AG10803 (cell line): ENCODE measurements at regions not wholly inside any gene's neighbourhood (a gene's known extent, or its start where the extent isn't known, plus 50 kb on each side); places are given as distances from the start of the nearest gene placed in this dataset.

ENCODE experiments used
- DNase-seq: peaks from one replicate; pipeline ENCODE4 v3.0.0; 2010; ENCODE audit warnings: low read depth
- H3K4me3 ChIP-seq: 2 replicates; pipeline ENCODE4 v1.5.1; 2011; ENCODE audit warnings: mild to moderate bottlenecking, low read length, control low read depth
- TF ChIP-seq, protein P1 (sequence below): conservative IDR thresholded peaks from 2 replicates; pipeline ENCODE4 v1.5.1; 2011; ENCODE audit warnings: mild to moderate bottlenecking, low read length, control low read depth, inconsistent platforms

DNA sequence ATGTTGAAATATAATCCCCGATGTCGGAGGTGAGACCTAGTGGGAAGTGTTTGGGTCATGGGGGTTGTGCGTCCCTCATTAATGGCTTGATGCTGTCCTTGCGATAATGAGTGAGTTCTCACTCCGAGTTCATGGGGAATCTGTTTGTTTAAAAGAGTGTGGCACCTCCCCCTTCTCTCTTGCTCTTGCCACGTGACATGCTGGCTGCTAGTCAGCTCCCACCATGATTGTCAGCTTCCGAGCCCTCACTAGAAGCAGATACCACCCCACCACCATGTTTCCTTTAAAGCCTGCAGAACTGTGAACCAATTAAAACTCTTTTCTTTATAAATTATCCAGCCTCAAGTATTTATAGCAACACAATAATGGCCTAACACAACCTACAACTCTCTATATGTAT lies 166.3 kb upstream of the MBNL1 start:
- no peak overlapping the region for H3K4me3 ChIP-seq
- no peak for DNase-seq
- TF ChIP-seq, protein P1, sequence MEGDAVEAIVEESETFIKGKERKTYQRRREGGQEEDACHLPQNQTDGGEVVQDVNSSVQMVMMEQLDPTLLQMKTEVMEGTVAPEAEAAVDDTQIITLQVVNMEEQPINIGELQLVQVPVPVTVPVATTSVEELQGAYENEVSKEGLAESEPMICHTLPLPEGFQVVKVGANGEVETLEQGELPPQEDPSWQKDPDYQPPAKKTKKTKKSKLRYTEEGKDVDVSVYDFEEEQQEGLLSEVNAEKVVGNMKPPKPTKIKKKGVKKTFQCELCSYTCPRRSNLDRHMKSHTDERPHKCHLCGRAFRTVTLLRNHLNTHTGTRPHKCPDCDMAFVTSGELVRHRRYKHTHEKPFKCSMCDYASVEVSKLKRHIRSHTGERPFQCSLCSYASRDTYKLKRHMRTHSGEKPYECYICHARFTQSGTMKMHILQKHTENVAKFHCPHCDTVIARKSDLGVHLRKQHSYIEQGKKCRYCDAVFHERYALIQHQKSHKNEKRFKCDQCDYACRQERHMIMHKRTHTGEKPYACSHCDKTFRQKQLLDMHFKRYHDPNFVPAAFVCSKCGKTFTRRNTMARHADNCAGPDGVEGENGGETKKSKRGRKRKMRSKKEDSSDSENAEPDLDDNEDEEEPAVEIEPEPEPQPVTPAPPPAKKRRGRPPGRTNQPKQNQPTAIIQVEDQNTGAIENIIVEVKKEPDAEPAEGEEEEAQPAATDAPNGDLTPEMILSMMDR: no peak

DNA sequence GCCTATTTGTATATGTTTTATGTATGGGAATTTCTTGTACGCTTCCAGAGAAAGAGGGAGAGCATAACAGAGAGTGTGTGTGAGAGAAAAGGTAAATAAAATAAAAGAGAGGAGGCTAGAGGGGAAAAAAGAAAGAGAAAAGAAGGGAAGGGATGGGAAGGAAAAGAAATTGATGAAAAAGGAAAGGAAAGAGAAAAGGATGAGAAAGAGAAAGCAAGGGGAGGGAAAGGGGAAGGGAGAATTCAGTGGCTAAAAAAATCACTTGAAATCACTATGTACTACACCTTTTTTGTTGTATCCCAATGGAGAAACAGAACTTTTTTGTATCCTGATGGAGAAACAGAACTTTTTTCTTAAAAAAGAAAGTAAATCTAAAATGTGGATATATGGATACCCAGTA lies 165.5 kb upstream of the MBNL1 start:
- H3K4me3 ChIP-seq: no peak overlapping the region
- TF ChIP-seq, protein P1: no peak
- no peak for DNase-seq

DNA sequence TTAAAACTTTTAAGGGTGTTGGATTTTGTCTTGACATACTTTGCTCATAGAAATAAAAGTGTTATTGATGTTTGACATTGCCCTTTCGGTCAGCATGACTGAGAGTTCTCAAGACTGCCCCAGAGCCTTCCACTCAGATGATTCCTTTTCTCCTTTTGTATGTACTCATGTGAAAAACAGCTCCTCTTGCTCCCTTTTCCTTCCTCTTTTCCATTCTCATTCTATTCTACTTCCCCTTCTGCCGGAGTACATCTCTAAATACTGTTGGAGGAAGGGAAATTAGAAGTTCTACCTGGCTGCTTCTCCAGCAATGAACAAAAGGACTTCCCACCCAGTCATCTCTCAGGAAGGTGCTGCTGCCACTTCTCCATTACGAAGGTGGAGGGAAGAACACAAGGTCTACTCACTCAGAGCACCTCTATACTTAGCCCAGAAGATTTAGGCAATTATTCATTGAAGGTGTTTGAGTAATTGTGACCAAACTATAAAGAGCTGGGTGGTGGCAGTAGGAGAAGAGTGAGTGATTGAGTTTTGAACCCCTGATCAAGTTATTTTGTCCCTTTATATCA lies 163.8 kb upstream of the MBNL1 start:
- DNase-seq: no peak
- no peak overlapping the region for H3K4me3 ChIP-seq
- TF ChIP-seq, protein P1: no peak

DNA sequence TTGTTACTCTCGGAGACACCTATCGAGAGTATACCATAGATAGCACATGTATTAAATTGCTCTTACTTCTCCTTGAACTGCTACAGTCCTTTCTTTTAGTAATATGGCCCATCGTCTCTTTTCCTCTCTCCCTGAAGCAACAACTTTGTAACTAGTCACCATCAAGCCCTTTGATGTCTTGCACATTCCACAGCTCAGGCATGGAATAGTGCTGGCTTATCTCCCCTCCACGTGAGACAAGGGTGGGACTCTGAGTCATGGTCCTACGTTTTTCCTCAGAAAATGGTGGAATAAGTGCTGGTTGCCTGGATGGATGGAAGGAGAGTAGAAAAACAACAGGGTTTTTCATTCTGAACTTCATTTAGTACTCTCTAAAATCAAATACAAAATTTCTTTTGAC lies 163.3 kb upstream of the MBNL1 start:
- TF ChIP-seq, protein P1: no peak
- H3K4me3 ChIP-seq: no peak overlapping the region
- DNase-seq: no peak

DNA sequence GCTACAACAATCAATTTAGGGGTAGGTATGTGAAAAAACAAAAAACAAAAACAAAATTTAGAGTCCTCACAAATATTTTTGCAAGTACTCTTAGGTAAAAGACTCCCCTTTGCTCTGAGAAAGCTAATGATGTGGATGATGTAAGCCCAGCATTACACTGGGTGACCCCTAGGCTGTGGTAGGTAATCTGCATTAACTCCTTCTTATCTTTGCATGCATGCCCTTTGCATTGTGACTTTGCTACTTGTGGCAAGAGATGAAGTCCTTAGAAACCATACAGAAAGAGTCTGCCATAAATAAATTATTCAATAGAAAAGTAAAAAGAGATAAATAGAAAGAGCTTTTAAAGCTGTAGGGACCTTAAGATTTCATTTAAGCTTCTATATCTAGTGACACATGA lies 159.7 kb upstream of the MBNL1 start:
- TF ChIP-seq, protein P1: no peak
- no peak overlapping the region for H3K4me3 ChIP-seq
- no peak for DNase-seq

DNA sequence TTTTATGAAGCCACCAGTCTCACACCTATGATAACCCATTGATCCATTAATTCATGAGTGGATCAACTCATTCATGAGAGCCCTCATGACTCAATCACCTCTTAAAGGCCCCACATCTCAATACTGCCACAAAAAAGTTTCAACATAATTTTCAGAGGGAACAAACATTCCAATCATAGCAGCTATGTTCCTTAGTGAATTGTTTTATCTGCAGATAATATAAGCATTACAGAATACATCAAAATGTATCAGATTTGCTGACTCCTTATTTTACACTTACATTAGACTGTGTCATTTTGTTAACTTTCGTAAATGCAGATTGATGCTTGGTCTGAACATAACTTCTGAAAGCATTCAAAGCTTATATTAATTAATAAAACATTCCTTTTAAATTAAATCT lies 155.3 kb upstream of the MBNL1 start:
- TF ChIP-seq, protein P1: no peak
- H3K4me3 ChIP-seq: no peak overlapping the region
- DNase-seq: peak; percentile 18

DNA sequence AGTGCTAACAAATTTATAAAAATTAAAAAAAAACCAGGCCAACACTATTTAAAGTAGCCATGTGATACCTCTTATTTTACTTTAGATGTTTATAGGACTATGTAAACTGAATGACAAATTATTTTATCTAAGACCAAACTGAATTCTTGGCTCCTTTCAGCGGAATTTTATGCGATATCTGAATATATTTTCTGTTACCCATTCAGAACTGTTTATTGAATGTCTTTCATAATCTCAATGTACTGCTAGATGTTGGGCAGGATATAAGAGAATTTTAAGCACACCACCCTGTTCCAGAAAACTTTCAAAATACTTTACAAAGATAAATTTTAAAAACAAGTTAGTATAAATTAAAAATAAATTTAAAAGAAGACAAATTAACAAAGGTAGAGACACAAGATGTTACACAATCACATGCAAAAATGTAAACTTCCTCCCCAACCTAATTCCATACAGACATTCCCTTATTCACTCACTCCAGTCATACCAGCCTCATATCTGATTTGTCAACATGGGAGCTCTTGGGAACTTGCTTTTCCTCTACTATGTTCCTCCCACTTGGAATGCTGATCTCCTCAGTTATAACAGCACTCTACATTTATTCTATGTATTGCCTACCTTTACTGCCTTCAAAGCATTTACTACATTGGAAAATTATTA lies 154.6 kb upstream of the MBNL1 start:
- no peak overlapping the region for H3K4me3 ChIP-seq
- TF ChIP-seq, protein P1: no peak
- DNase-seq: no peak
